BE2C (cell line): ENCODE measurements at regions not wholly inside any gene's neighbourhood (a gene's known extent, or its start where the extent isn't known, plus 50 kb on each side); places are given as distances from the start of the nearest gene placed in this dataset.

Source experiments
- DNase-seq: peaks from one replicate; pipeline ENCODE4 v3.0.0-alpha.2; 2020
- H3K27me3 ChIP-seq: fragments of 250-450 bp; sonication (Bioruptor Pico); 2 replicates; pipeline ENCODE4 v1.5.1; 2020; ENCODE audit warnings: mild to moderate bottlenecking
- H3K36me3 ChIP-seq: fragments of 250-450 bp; sonication (Bioruptor Pico); 2 replicates; pipeline ENCODE4 v1.5.1; 2020; ENCODE audit warnings: mild to moderate bottlenecking
- H3K4me1 ChIP-seq: fragments of 250-450 bp; sonication (Bioruptor Pico); 2 replicates; pipeline ENCODE4 v1.5.1; 2020
- H3K4me3 ChIP-seq: 2 replicates; pipeline ENCODE4 v1.5.1; 2011; ENCODE audit warnings: low read depth, low read length
- H3K9me3 ChIP-seq: fragments of 250-450 bp; sonication (Bioruptor Pico); 2 replicates; pipeline ENCODE4 v1.5.1; 2020
- TF ChIP-seq, protein P1 (sequence below): IDR thresholded peaks from 2 replicates; pipeline ENCODE4 v1.5.1; 2012; ENCODE audit warnings: mild to moderate bottlenecking, low read depth, low read length

DNA sequence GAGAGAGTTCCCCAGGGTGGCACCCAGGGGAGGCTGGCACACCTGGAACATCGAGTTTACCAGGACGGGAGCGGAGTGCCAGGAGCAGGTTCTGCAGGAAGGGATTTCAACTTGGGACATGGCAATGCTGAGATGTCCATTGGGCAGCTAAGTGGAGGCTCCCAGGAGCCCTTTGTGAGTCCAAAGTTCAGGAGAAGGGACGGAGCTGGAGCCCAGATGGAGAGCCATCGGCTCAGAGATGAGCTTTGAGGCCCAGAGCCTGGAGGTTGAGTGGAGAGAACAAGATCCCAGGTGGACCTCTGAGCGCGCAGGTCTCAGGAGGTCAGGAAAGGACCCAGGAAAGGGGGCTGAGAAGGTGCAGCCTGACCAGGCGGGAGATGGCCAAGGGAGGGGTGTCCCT is 67.5 kb upstream of the AFDN start:
- TF ChIP-seq, protein P1, sequence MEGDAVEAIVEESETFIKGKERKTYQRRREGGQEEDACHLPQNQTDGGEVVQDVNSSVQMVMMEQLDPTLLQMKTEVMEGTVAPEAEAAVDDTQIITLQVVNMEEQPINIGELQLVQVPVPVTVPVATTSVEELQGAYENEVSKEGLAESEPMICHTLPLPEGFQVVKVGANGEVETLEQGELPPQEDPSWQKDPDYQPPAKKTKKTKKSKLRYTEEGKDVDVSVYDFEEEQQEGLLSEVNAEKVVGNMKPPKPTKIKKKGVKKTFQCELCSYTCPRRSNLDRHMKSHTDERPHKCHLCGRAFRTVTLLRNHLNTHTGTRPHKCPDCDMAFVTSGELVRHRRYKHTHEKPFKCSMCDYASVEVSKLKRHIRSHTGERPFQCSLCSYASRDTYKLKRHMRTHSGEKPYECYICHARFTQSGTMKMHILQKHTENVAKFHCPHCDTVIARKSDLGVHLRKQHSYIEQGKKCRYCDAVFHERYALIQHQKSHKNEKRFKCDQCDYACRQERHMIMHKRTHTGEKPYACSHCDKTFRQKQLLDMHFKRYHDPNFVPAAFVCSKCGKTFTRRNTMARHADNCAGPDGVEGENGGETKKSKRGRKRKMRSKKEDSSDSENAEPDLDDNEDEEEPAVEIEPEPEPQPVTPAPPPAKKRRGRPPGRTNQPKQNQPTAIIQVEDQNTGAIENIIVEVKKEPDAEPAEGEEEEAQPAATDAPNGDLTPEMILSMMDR: no peak
- H3K4me3 ChIP-seq: no peak overlapping the region
- no peaks in the 10 kb centered on the region for H3K4me1 ChIP-seq

DNA sequence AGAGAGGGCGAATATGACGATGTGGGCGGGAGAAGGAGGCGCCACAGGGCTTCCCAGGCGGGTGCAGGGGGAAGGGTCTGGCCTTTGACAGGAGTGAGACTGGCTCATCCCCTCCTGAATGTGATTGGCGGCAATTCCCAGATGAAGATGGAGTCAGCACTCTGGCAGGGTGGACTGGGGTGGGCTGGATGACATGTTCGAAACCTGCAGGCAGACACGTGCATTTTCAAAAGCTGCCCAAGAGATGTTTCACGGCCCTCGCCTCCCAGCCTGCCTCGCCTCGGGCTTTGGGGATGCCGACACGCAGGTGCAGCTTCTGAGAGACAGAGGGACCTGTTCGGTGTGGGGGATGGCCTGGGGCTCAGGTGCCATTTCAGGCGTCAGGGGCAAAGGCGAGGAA is 66.8 kb upstream of the AFDN start:
- no peaks in the 10 kb centered on the region for H3K9me3 ChIP-seq
- no peaks in the 10 kb centered on the region for H3K4me1 ChIP-seq
- H3K36me3 ChIP-seq: no peaks in the 10 kb centered on the region
- no peak overlapping the region for H3K4me3 ChIP-seq
- DNase-seq: no peak
- TF ChIP-seq, protein P1: no peak
- H3K27me3 ChIP-seq: no peaks in the 10 kb centered on the region

More for the DNA sequence above, 67.5 kb upstream of the AFDN start:
- no peaks in the 10 kb centered on the region for H3K9me3 ChIP-seq
- no peak for DNase-seq
- H3K36me3 ChIP-seq: no peaks in the 10 kb centered on the region
- H3K27me3 ChIP-seq: no peaks in the 10 kb centered on the region

DNA sequence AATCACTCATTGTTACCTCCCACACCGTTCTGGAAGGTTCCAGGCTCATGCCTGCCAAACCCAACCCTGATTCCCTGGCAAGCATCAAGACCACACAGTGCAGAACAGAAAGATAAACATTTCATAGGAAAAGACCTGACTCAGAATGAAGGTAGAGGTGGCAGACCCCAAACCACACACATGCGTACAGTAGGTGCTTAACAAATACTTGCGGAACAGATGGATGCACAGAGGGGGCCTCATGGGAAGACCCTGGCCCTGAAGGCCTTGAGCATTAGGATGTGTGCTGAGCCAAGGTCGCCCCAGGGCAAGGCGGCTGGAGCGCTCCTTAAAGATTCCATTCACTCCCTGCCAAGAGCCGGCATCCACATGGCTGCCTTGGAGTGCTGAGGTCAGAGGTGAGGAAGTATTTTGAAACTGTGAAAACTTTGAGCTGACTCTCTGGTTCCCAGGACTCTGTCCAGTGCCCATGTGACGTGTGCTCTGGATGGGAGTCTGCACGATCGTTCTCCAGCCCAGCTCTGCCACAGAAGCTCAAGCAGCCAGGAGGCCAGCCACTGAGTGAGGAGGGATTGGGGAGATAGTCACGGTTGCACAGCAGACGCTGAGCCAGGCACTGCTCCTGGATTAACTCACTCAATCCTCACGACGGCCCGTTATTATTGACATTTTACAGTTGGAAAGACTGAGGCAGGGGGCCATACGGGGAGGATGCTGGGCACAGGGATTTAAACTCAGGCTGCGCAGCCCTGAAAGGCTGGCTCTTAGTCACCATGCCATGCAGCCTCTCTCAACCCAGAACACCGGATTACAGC is 65.5 kb upstream of the AFDN start:
- TF ChIP-seq, protein P1: no peak
- Histone ChIP-seq H3K4me3 (no peak overlapping the region), H3K27me3 (no peaks in the 10 kb centered on the region), H3K4me1 (no peaks in the 10 kb centered on the region), H3K36me3 (no peaks in the 10 kb centered on the region), H3K9me3 (no peaks in the 10 kb centered on the region)
- no peak for DNase-seq

DNA sequence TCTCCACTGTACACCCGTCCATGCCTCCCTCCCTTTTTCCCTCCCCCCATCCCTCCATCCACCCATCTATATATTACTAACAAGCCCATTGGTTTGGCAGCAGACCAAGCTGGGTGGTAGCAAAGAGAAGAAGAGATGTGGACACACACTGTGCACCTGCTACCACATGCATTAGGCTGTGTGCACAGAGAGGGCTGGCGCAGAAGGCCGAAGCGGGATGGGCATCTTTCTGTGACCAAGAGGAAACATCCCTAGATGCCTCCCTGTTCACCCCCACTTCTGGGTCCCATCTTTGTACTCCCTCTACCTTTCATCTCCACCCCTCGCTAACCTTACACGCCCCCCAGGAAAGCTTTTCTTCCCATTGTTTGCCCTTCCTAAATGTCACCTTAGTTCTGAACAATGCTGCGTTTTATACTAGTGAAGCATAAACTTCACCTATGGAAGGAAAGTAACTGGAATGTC is 64.9 kb upstream of the AFDN start:
- Histone ChIP-seq H3K4me1 (no peaks in the 10 kb centered on the region; the same call in 1 of the 2 replicates), H3K4me3 (no peak overlapping the region), H3K9me3 (no peaks in the 10 kb centered on the region), H3K27me3 (no peaks in the 10 kb centered on the region), H3K36me3 (no peaks in the 10 kb centered on the region)
- TF ChIP-seq, protein P1: no peak
- no peak for DNase-seq

DNA sequence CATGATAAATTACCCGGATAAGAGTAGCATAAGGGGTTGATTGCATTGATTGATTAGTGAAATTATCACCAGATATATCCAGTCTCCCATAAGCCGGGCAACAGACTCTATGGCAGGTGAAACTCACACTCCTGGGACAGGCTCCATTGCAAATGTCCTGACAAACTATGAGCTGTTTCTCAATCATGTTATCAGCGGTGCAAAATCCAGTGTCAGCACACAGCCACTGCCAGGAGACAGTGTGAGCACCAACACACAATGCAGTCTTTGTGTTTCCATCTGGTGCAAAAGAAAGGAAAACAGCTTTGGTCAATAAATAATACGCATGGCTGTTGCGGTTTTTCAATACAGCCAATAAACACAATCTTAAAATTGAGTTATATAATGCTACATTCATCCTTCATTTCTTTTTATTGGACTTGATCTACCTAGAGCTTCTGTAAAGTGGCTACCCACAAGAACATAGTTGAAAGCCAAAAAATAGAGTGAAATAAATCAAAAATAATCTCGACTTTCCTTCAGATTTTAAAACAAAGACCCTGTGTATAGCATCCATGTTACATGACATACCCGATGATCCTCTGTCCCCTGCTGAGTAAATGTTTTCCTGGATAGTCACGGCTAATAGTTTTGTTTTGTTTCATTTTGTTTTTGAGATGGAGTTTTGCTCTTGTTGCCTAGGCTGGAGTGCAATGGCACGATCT is 64.3 kb upstream of the AFDN start:
- H3K36me3 ChIP-seq: no peaks in the 10 kb centered on the region
- no peak for DNase-seq
- TF ChIP-seq, protein P1: no peak

More for the DNA sequence above, 64.3 kb upstream of the AFDN start:
- H3K9me3 ChIP-seq: no peaks in the 10 kb centered on the region
- H3K4me1 ChIP-seq: no peaks in the 10 kb centered on the region; the same call in 1 of the 2 replicates
- H3K27me3 ChIP-seq: no peaks in the 10 kb centered on the region
- no peak overlapping the region for H3K4me3 ChIP-seq
